Stomach (tissue), 4 donors: ENCODE measurements at regions not wholly inside any gene's neighbourhood (a gene's known extent, or its start where the extent isn't known, plus 50 kb on each side); places are given as distances from the start of the nearest gene placed in this dataset.

ENCODE experiments used
- CTCF ChIP-seq, 7 experiments: fragments of 450-650 bp in 4 of 7; fragments of 200-600 bp in 3 of 7; sonication (generic) in 3 of 7; IDR thresholded peaks; one replicate each; pipeline ENCODE4 v1.5.1; 2016 to 2019; ENCODE audit warnings: antibody characterized with exemption in 7 of 7, control low read depth in 2 of 7, mild to moderate bottlenecking in 1 of 7
- EP300 ChIP-seq: sonication (generic); formaldehyde crosslinking; IDR thresholded peaks from one replicate; pipeline ENCODE4 v1.6.1; 2017; ENCODE audit warnings: antibody characterized with exemption

GRCh38 chr16:8376430-8376829, 213.9 kb downstream of the TMEM114 start:
- TF ChIP-seq EP300 (no peak), CTCF (IDR thresholded peaks at IDR 0.05) (no peak)
